GM21619 (cell line): ENCODE measurements at regions not wholly inside any gene's neighbourhood (a gene's known extent, or its start where the extent isn't known, plus 50 kb on each side); places are given as distances from the start of the nearest gene placed in this dataset.
A peak's percentile ranks its signal among the peaks of the same experiment; 100 is the strongest.
"Not testable (repeated sequence)": the region's sequence is repeated elsewhere in the genome, so short reads cannot be mapped to it uniquely, and the experiment has no call there.

ENCODE experiments used
- ATAC-seq: cut with Tn5 transposase; IDR thresholded peaks from one replicate; pipeline ENCODE4 v1.9.1; 2021; ENCODE audit not compliant: unreplicated experiment

DNA sequence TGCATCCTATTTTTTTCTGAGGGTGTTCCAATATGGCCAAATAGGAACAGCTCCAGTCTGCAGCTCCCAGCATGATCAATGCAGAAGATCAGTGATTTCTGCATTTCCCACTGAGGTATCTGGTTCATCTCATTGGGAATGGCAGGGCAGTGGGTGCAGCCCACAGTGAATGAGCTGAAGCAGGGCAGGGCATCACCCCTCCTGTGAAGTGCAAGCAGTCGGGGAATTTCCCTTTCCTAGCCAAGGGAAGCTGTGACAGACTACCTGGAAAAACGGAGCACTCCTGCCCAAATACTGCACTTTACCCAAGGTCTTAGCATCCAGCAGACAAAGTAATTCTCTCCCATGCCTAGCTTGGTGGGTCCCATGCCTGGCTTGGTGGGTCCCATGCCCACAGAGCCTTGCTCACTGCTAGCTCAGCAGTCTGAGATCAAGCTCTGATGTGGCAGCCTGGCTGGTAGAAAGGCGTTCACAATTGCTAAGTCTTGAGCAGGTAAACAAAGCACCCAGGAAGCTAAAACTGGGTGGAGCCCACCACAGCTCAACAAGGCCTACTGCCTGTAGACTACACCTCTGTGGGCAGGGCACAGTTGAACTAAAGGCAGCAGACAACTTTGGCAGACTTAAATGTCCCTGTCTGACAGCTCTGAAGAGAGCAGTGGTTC, 352.0 kb downstream of the CDY1B start:
- not testable (repeated sequence) for ATAC-seq

GRCh38 chrY:23681960-23682359, 365.9 kb downstream of the CDY1B start:
- not testable (repeated sequence) for ATAC-seq

GRCh38 chrY:23669858-23670257, 378.0 kb downstream of the CDY1B start:
- ATAC-seq, result not testable (repeated sequence)

DNA sequence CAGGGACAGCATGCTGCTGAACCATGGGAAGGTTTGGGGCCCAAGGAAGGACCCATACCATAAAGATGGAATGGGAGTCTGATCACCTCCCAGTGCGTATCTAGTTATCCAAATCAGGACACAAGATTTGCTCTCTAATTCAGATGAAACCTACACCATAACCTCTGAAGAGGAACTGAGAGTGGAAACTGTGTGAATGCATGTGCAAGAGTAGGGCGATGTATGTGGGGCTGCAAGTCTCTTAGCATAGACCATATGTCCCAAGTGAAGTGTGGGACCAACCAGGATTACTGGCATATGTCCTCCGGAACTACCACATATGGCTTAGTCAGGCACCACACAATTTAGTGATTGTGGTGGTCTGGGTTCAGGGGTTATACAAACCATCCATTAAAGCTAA, 403.0 kb downstream of the DAZ2 start:
- ATAC-seq, result not testable (repeated sequence)

DNA sequence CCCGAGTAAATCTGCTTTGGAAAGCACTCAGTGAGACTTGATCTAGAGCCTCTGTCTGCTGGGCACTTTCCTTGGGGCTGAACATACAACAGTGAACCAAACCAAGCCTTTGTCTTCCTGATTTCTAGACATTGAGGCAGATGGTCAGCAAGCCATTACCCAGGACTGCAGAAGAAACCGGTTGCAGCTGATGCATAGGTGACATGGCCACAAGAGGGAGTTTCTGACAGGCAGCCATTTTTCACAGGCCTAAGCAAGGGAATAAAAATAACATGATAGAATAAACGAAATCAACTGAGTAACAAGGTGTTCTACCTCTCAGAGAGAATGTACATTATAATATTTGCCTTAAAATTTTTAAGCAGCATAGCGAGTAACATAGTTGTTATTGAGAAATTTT, 391.1 kb downstream of the DAZ2 start:
- ATAC-seq, result not testable (repeated sequence)

DNA sequence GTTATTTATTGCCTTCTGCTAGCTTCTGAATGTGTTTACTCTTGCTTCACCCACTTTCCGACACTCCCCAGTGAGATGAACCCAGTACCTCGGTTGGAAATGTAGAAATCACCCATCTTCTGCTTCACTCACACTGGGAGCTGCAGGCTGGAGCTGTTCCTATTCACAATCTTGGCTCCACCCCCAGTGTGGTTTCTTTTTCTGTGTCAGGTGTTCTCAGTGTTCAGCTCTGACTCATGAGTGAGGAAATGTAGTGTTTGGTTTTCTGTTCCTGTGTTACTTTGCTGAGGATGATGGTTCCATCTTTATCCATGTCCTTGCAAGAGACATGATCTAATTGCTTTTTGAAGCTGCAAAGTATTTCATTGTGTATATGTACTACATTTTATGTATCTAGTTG, 377.2 kb downstream of the DAZ2 start:
- peak; percentile 77 for ATAC-seq

GRCh38 chrY:23590243-23590642, 370.9 kb downstream of the DAZ2 start:
- ATAC-seq, result not testable (repeated sequence)

- ATAC-seq, result not testable (repeated sequence)
These were observed 369.1 kb downstream of the DAZ2 start for GRCh38 chrY:23588409-23588808.
